Gastroesophageal sphincter (tissue), 3 donors: ENCODE measurements at regions not wholly inside any gene's neighbourhood (a gene's known extent, or its start where the extent isn't known, plus 50 kb on each side); places are given as distances from the start of the nearest gene placed in this dataset.

Experiments
- CTCF ChIP-seq, 4 experiments: fragments of 200-600 bp in 2 of 4; fragments of 450-650 bp in 2 of 4; sonication (generic) in 1 of 4; IDR thresholded peaks; one replicate each; pipeline ENCODE4 v1.5.1; 2017 to 2019; ENCODE audit warnings: antibody characterized with exemption in 4 of 4, mild to moderate bottlenecking in 2 of 4, moderate library complexity in 2 of 4
- POLR2A ChIP-seq, 2 donors: fragments of 450-650 bp; IDR thresholded peaks; one replicate each; pipeline ENCODE4 v1.6.1; 2017; ENCODE audit warnings: antibody characterized with exemption in 2 of 2, mild to moderate bottlenecking in 2 of 2, moderate library complexity in 1 of 2
- POLR2AphosphoS5 ChIP-seq: sonication (generic); formaldehyde crosslinking; IDR thresholded peaks from one replicate; pipeline ENCODE4 v1.6.1; 2017; ENCODE audit warnings: antibody characterized with exemption

- TF ChIP-seq CTCF (IDR thresholded peaks at IDR 0.05) (no peak), POLR2A (IDR thresholded peaks at IDR 0.05) (no peak), POLR2AphosphoS5 (no peak)
These were observed 630.7 kb upstream of the GRM3 start for GRCh38 chr7:86012971-86013370.
